Activated naive CD4-positive, alpha-beta T cell treated with anti-CD3 and anti-CD28 coated beads, Interleukin-2, amount 10 ng/mL, durations not matched to agents 7 days and 5 days (primary cell): ENCODE measurements at regions not wholly inside any gene's neighbourhood (a gene's known extent, or its start where the extent isn't known, plus 50 kb on each side); places are given as distances from the start of the nearest gene placed in this dataset.
"Not testable (repeated sequence)": the region's sequence is repeated elsewhere in the genome, so short reads cannot be mapped to it uniquely, and the experiment has no call there.

Source experiments
- CTCF ChIA-PET: fragments of 350-600 bp; sonication (Branson Sonifier 250); formaldehyde crosslinking; loops from one replicate; lab custom pipeline; 2021; ENCODE audit warnings: antibody characterized with exemption; lab: Charles Lee
- DNase-seq: peaks from one replicate; pipeline ENCODE4 v3.0.0-alpha.2; 2020
- H3K27ac Mint-ChIP-seq: one replicate; pipeline ENCODE4 v1.8.0; 2021; ENCODE audit warnings: mild to moderate bottlenecking, moderate library complexity, mixed read lengths
- H3K27me3 Mint-ChIP-seq: one replicate; pipeline ENCODE4 v1.8.0; 2021; ENCODE audit warnings: mild to moderate bottlenecking, mixed read lengths
- H3K36me3 Mint-ChIP-seq: one replicate; pipeline ENCODE4 v1.8.0; 2021; ENCODE audit warnings: mixed read lengths
- H3K4me1 Mint-ChIP-seq: one replicate; pipeline ENCODE4 v1.8.0; 2021; ENCODE audit warnings: mixed read lengths
- H3K4me3 Mint-ChIP-seq: one replicate; pipeline ENCODE4 v1.8.0; 2021; ENCODE audit warnings: mild to moderate bottlenecking, moderate library complexity, mixed read lengths
- H3K9me3 Mint-ChIP-seq: one replicate; pipeline ENCODE4 v1.8.0; 2021; ENCODE audit warnings: mixed read lengths

DNA sequence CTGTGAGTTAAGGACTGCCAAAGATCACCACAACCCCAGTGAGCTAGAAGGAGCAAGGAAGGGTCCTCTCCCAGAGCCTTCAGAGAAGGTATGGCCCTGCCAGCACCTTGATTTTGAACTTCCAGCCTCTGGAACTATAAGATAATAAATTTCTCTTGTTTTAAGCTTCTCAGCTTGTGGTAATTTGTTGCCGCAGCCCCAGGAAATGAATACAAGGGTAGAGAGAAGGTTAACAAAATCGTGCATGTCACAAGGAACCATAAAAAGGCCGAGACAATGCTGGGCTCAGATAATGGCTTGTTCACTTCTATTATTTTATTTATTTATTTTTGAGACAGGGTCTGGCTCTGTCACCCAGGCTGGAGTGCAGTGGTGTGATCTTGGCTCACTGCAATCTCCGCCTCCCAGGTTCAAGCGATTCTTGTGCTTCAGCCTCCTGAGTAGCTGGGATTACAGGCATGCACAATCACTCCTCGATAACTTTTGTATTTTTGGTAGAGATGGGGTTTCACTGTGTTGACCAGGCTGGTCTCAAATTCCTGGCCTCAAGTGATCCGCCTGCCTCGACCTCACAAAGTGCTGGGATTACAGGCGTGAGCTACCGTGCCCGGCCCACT, 71.5 kb downstream of the WSB1 start:
- peaks cover 38% of the 10 kb centered on the region for H3K27me3 Mint-ChIP-seq
- not testable (repeated sequence) for H3K9me3 Mint-ChIP-seq, H3K27ac Mint-ChIP-seq, H3K4me1 Mint-ChIP-seq, H3K4me3 Mint-ChIP-seq, H3K36me3 Mint-ChIP-seq, DNase-seq
- CTCF ChIA-PET: interaction anchor here (1.1 to 2.4 kb wide), 4 partner anchors 14 to 290 kb away, joined by 4 to 9 read pairs (median 6); no protein-coding TSS in a partner anchor

DNA sequence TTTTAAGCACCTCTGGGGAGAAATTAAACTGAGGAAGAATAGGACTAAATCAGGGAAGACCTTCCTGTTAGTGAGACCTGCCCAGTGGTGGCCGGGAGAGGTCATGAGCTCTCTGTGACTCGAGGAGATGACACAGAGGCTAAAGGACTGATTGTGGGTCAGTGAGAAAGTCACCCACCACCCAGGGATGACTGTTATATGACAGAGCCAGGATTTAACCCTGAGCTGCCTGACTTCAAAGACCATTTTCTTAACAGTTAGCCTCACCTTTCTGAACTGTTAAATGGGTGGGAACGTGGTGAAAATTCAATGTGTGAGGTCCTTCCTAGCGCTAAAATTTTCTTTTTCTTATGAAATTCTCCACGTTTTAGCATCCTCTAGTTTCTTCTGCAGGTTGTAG, 72.5 kb downstream of the WSB1 start:
- H3K9me3 Mint-ChIP-seq: peaks cover 6% of the 10 kb centered on the region
- no peaks in the 10 kb centered on the region for H3K36me3 Mint-ChIP-seq
- no peaks in the 10 kb centered on the region for H3K4me1 Mint-ChIP-seq
- no peak overlapping the region for H3K4me3 Mint-ChIP-seq
- peaks cover 39% of the 10 kb centered on the region for H3K27me3 Mint-ChIP-seq
- H3K27ac Mint-ChIP-seq: no peak overlapping the region
- no peak for DNase-seq
- CTCF ChIA-PET: interaction anchor here (1.1 to 2.4 kb wide), 4 partner anchors 13 to 289 kb away, joined by 4 to 9 read pairs (median 6); no protein-coding TSS in a partner anchor

DNA sequence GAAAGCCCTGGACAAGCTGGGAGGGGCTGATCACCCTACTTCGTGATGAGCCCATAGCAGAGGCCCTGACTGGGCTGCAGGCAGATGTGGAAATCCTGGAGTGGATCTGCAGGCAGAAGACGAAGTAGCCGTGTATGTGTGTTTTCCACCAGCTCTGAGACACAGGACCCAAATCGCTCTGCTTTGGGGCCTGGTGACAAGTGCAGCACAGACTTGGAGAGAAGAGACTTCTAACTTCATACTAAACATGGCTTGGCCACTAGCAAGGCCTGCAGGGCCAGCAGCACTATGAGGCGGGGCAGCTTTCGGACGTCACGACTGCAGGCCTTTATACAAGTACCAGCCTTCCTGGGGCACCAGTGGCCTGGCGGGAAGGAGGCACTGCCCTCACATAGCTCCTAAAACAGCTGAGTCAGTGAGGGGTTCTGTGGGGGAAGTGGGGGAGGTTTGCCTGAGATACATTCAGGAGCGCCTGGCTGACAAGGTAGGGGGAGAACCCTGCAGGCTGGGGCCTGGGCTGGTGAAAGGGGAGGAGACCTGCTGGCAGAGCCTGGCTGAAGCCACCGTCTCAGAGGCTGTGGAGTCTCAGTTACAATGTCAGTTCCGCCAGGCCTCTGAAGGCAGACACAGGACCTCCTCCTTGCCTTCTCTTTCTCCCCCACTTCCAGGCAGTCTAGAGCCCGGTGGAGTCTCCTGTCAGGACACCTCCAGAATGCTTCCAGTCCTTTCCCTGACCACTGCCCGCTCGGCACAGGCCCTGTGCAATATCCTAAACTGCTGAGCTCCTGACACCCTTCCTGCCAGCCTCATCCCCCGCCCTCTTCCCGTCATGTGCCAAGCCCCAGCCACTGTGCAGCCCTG, 73.4 kb downstream of the WSB1 start:
- Mint-ChIP-seq H3K27me3 (peaks cover 37% of the 10 kb centered on the region), H3K4me3 (no peak overlapping the region), H3K27ac (no peak overlapping the region), H3K9me3 (peaks cover 9% of the 10 kb centered on the region), H3K36me3 (no peaks in the 10 kb centered on the region), H3K4me1 (no peaks in the 10 kb centered on the region)
- no peak for DNase-seq
- CTCF ChIA-PET: interaction anchor here (2.4 kb wide), 1 partner anchor 288 kb away, joined by 6 read pairs; no protein-coding TSS in a partner anchor

DNA sequence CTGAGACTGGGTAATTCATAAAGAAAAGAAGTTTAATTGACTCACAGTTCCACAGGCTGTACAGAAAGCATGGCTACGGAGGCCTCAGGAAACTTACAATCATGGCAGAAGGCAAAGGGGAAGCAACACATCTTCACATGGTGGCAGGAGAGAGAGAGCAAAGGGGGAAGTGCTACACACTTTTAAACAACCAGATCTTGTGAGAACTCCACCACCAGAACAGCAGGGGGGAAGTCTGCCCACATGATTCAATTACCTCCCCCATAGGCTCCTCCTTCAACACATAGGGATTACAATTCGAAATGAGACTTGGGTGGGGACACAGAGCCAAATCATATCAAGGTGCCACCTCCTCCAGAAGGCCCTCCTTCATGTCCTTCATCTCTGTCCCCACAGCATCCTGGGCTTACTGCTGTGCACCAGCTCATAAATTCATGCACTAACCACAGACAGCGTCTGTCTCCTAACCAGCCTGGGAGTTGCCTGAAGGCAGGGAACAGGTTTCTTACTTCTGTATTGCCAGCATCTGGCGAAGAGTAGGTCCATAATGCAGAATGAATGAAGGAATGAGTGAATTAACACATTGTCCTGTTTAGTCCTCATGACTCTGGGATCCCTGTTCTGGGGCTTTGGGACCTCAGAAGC, 74.4 kb downstream of the WSB1 start:
- DNase-seq: no peak
- H3K9me3 Mint-ChIP-seq: peaks cover 13% of the 10 kb centered on the region
- no peaks in the 10 kb centered on the region for H3K4me1 Mint-ChIP-seq
- CTCF ChIA-PET: interaction anchor here (1.9 kb wide), 1 partner anchor 12 kb away, joined by 4 read pairs; no protein-coding TSS in a partner anchor
- peaks cover 34% of the 10 kb centered on the region for H3K27me3 Mint-ChIP-seq
- H3K36me3 Mint-ChIP-seq: no peaks in the 10 kb centered on the region
- H3K27ac Mint-ChIP-seq: no peak overlapping the region
- H3K4me3 Mint-ChIP-seq: no peak overlapping the region

DNA sequence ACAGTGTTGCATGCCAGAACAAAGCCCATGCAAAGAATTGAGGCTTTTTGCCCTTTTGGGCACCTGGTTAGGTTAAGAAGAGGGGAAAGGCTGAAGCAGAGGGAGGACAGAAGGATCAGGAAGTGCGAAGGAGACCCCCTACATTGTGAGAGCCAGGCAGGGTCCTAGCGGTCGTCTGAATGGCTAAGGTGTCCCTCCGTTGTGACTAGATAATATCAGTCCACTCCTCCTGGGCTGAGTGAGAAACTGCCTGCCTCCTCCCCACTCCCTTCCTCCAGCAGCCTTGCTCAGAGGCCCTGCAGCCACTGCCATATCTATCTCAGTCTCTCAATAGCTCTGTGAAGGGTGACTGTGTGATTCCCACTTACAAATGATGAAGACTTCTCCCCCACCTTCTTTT, 75.1 kb downstream of the WSB1 start:
- no peak overlapping the region for H3K4me3 Mint-ChIP-seq
- no peak overlapping the region for H3K27ac Mint-ChIP-seq
- no peak for DNase-seq
- H3K27me3 Mint-ChIP-seq: peaks cover 34% of the 10 kb centered on the region
- no peaks in the 10 kb centered on the region for H3K4me1 Mint-ChIP-seq
- H3K9me3 Mint-ChIP-seq: peaks cover 16% of the 10 kb centered on the region
- CTCF ChIA-PET: interaction anchor here (1.1 to 1.9 kb wide), 3 partner anchors 11 to 206 kb away, joined by 4 to 7 read pairs (median 4); no protein-coding TSS in a partner anchor
- H3K36me3 Mint-ChIP-seq: no peaks in the 10 kb centered on the region

DNA sequence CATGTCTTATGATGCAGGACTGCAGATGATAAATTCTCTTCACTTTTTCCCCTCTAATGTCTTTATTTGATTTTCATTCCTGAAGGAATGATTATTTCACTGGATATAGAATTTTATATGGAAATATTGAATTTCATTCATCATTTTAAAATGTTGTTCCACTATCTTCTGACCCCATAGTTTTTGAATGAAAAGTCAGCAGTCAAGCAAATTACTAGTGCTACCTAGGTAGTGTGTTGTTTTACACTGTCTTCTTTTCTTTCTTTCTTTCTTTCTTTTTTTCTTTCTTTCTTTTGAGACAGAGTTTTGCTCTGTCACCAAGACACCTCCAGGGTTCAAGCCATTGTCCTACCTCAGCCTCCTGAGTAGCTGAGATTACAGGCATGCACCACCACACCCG, 76.9 kb downstream of the WSB1 start:
- CTCF ChIA-PET: no interaction called here
- H3K27me3 Mint-ChIP-seq: peaks cover 30% of the 10 kb centered on the region
- H3K4me1 Mint-ChIP-seq: no peaks in the 10 kb centered on the region
- no peak overlapping the region for H3K27ac Mint-ChIP-seq
- peaks cover 25% of the 10 kb centered on the region for H3K9me3 Mint-ChIP-seq
- no peak for DNase-seq
- H3K36me3 Mint-ChIP-seq: peaks cover 1% of the 10 kb centered on the region
- H3K4me3 Mint-ChIP-seq: no peak overlapping the region

DNA sequence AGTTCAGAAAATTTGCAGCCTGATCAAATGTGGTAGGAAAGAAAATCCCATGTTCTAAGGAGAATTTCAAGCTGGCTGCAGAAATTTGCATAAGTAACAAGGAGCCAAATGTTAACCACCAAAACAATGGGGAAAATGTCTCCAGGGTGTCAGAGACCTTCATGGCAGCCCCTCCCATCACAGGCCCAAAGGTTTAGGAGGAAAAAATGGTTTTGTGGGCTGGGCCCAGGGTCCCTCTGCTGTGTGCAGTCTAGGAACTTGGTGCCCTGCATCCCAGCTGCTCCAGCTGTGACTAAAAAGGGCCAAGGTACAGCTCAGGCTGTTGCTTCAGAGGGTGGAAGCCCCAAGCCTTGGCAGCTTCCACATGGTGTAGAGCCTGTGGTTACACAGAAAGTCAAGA, 79.8 kb downstream of the WSB1 start:
- H3K9me3 Mint-ChIP-seq: peaks cover 26% of the 10 kb centered on the region
- not testable (repeated sequence) for H3K27ac Mint-ChIP-seq, H3K4me1 Mint-ChIP-seq, H3K4me3 Mint-ChIP-seq, DNase-seq, H3K36me3 Mint-ChIP-seq
- peaks cover 38% of the 10 kb centered on the region for H3K27me3 Mint-ChIP-seq
- CTCF ChIA-PET: interaction anchor here (1.9 kb wide), 1 partner anchor 226 kb away, joined by 4 read pairs; no protein-coding TSS in a partner anchor

DNA sequence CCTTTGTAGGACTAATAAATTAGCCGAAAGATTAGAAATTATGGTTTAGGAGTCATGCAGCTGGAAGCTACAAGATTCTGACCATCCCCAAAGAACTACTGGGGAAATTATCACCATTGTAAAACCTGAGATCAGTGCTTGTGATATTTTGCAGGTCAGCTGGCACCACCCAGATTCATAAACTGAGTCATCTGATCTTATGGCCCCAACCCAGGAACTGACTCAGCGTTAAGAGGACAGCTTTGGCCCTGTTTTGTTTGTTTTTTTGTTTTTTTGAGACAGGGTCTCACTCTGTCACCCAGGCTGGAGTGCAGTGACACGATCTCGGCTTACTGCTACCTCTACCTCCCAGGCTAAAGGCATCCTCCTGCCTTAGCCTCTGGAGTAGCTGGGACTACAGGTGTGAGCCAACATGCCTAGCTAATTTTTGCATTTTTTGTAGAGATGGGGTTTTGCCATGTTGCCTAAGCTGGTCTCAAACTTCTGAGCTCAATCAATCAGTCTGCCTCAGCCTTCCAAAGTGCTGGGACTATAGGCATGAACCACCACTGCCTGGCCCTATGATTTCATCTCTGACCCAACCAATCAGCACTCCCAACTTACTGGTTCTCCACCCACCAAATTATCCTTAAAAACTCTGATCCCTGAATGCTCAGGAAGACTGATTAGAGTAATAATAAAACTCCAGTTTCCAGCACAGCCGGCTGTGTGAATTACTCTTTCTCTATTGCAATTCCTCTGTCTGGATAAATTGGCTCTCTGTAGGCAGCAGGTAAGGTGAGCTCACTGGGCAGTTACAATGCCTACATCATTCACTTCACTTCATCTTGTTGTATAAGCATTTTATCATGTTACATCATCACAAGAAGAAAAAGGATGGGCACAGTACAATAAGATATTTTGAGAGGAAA, 79.4 kb upstream of the KSR1 start:
- no peak for DNase-seq

DNA sequence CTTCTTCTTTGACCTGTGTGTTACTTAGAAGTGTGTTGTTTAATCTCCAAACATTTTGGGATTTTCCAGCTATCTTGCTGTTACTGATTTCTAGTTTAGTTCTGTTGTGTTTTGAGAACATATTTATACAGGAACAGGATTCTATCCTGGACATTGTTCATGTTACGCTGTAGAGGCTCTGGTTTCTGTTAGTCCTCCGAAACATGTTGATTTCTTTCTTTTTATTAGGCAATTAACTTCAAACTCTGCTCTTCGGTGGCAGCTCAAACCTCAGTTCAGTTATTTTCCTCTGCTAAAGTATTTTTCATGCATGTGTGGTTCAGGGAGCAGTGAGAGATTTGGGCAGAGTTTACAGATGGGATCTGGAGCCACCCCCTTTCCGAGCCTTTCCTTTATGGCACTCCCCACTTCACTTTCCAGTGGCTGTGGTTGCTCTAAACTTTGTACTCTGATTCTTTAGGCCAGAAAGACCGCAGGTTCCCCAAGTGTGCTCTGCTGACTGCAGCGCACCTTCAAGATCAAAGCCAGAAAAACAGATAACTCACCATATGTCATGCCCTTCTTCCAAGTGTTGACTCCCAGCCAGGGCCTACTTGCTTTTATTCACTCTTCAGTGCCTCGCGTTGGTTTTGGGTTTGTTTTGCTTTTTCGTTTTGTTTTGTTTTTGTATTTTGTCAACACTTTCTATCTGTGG, 77.6 kb upstream of the KSR1 start:
- peaks cover 63% of the 10 kb centered on the region for H3K27me3 Mint-ChIP-seq
- H3K27ac Mint-ChIP-seq: no peak overlapping the region
- H3K4me3 Mint-ChIP-seq: no peak overlapping the region
- H3K36me3 Mint-ChIP-seq: peaks cover 1% of the 10 kb centered on the region
- CTCF ChIA-PET: interaction anchor here (1.0 to 11.0 kb wide), 3 partner anchors 13 to 224 kb away, joined by 3 to 131 read pairs (median 9); no protein-coding TSS in a partner anchor
- DNase-seq: no peak
- H3K9me3 Mint-ChIP-seq: peaks cover 10% of the 10 kb centered on the region
- H3K4me1 Mint-ChIP-seq: no peaks in the 10 kb centered on the region

More for the DNA sequence above, 79.4 kb upstream of the KSR1 start:
- no peak overlapping the region for H3K27ac Mint-ChIP-seq
- no peaks in the 10 kb centered on the region for H3K4me1 Mint-ChIP-seq
- H3K4me3 Mint-ChIP-seq: no peak overlapping the region
- H3K9me3 Mint-ChIP-seq: peaks cover 18% of the 10 kb centered on the region
- peaks cover 54% of the 10 kb centered on the region for H3K27me3 Mint-ChIP-seq
- H3K36me3 Mint-ChIP-seq: peaks cover 1% of the 10 kb centered on the region
- CTCF ChIA-PET: interaction anchor here (0.8 kb wide), 1 partner anchor 223 kb away, joined by 4 read pairs; no protein-coding TSS in a partner anchor

DNA sequence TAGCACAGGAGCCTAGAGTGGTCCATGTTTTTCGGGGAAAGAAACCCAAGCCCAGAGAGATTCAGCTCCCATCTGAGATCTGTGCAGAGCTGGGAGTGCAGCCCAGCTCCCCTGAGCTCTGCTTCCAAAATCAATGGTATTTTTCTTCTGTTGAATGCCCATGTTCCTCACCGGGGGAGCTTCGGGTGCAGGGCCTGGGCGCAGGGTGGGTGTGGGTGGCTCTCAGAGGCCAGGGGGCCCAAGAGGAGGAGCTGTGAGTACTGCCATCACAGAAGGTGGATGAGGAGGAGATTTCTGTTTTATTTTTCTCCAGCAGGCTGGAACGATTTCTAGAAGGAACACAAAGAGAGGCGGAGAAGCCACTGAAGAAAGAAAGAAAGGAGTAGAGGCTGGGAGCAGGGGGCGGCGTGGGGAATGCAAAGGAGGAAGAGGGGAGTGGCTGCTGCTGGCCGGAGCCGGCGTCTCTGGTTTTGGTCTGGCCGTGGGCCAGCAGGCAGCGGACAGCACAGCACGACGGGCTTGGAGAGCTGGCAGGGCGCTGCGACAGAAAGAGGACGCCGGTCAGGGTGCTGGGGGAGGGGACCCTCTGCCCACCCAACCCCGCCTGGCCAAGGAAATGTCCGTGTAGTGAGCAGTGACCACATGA, 76.2 kb upstream of the KSR1 start:
- Mint-ChIP-seq H3K36me3 (peaks cover 1% of the 10 kb centered on the region), H3K27me3 (peaks cover 65% of the 10 kb centered on the region), H3K4me3 (no peak overlapping the region), H3K9me3 (peaks cover 4% of the 10 kb centered on the region), H3K4me1 (no peaks in the 10 kb centered on the region), H3K27ac (no peak overlapping the region)
- no peak for DNase-seq
- CTCF ChIA-PET: interaction anchor here (0.7 to 11.0 kb wide), 16 partner anchors 11 to 271 kb away, joined by 3 to 131 read pairs (median 4); no protein-coding TSS in a partner anchor

DNA sequence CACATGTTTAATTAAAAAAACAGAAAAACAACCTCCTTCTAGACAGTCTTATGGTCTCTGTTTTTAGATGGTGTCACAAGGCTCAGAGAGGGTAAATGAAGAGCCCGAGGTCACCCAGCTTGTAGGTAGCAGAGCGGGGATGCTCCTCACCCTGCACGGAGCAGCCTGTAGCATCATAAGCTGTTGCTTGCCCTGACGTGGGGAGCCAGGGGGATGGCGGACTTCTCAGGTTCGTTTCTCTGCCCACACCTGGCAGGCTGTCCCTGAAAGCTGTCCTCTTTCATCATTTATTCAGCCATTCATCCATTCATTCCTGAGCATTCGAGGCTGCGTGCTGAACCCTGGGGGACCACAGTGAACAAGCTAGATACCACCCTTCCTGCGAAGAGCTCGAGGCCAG, 75.7 kb upstream of the KSR1 start:
- Mint-ChIP-seq H3K36me3 (no peaks in the 10 kb centered on the region), H3K4me1 (no peaks in the 10 kb centered on the region), H3K4me3 (no peak overlapping the region), H3K9me3 (peaks cover 2% of the 10 kb centered on the region), H3K27ac (no peak overlapping the region), H3K27me3 (peaks cover 65% of the 10 kb centered on the region)
- DNase-seq: no peak
- CTCF ChIA-PET: interaction anchor here (0.7 to 11.0 kb wide), 16 partner anchors 12 to 270 kb away, joined by 3 to 131 read pairs (median 6); no protein-coding TSS in a partner anchor

DNA sequence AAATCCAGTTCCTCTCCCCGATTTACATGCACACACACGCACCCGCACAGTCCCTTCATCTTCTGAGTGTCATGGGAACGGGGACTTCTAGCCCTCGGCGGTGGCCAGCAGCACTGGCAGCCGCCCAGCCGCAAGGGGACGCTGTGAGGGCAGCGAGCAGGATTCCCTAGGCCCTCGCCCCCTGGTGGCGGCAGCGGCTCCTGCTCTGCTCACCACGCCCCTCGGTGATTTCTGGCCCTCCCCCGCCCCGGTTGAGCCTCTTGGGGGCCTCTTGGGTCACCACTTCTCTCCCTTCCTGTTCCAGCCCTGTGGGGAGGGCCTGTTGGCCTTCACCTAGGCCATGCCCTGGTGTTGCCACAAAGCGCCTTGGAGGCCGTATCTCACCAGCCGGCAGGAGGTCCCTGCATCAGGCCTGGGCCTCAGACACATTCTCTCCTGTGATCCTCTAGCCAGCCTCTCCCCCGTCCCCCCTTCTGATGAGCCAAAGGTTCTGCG, 75.2 kb upstream of the KSR1 start:
- Mint-ChIP-seq H3K4me3 (no peak overlapping the region), H3K36me3 (no peaks in the 10 kb centered on the region), H3K9me3 (no peaks in the 10 kb centered on the region), H3K27me3 (peaks cover 65% of the 10 kb centered on the region), H3K4me1 (no peaks in the 10 kb centered on the region), H3K27ac (no peak overlapping the region)
- CTCF ChIA-PET: interaction anchor here (0.7 to 11.0 kb wide), 18 partner anchors 12 to 270 kb away, joined by 3 to 131 read pairs (median 6); no protein-coding TSS in a partner anchor
- DNase-seq: peak; percentile 85
